PC-9 (cell line): ENCODE measurements at regions not wholly inside any gene's neighbourhood (a gene's known extent, or its start where the extent isn't known, plus 50 kb on each side); places are given as distances from the start of the nearest gene placed in this dataset.
A peak's percentile ranks its signal among the peaks of the same experiment; 100 is the strongest.

Experiments used
- BruUV-seq: library from RNA; stranded (reverse); fragments of 400-500 nt; replicated peaks from 2 replicates; lab custom pipeline; 2021; lab: Mats Ljungman, UMichigan
- CTCF ChIA-PET: fragments of 300-600 bp; sonication (Branson Sonifier 250); formaldehyde crosslinking; loops from one replicate; lab custom pipeline; 2022; ENCODE audit warnings: antibody characterized with exemption; lab: Charles Lee
- POLR2A ChIA-PET: fragments of 300-600 bp; sonication (Branson Sonifier 250); formaldehyde crosslinking; loops from one replicate; lab custom pipeline; 2022; ENCODE audit warnings: antibody characterized with exemption; ENCODE audit not compliant: unreplicated experiment; lab: Charles Lee
- DNase-seq, 2 experiments: peaks; one replicate each; pipeline versions ENCODE4 v3.0.0 to v3.0.0-alpha.2; 2015 to 2022; ENCODE audit warnings: mixed read lengths in 1 of 2
- H2AFZ ChIP-seq: fragments of 200-600 bp; sonication (generic); 2 replicates; pipeline ENCODE4 v1.8.1; 2017; ENCODE audit warnings: antibody characterized with exemption
- H3F3A ChIP-seq: fragments of 200-600 bp; sonication (generic); 2 replicates; pipeline ENCODE4 v1.8.1; 2017; ENCODE audit warnings: antibody characterized with exemption, mild to moderate bottlenecking, low read depth; ENCODE audit not compliant: insufficient read depth
- H3K27ac ChIP-seq: fragments of 200-600 bp; sonication (generic); 2 replicates; pipeline ENCODE4 v1.6.1; 2016; ENCODE audit warnings: mixed run types
- H3K27me3 ChIP-seq: fragments of 200-600 bp; sonication (generic); 2 replicates; pipeline ENCODE4 v1.6.1; 2016; ENCODE audit warnings: low read depth, mixed run types; ENCODE audit not compliant: insufficient read depth
- H3K36me3 ChIP-seq: fragments of 200-600 bp; sonication (generic); 2 replicates; pipeline ENCODE4 v1.6.1; 2016; ENCODE audit warnings: low read depth, mixed run types
- H3K4me1 ChIP-seq: fragments of 200-600 bp; sonication (generic); replicated peaks from 2 replicates; pipeline ENCODE4 v1.6.1; 2016; ENCODE audit warnings: mixed run types; ENCODE audit not compliant: insufficient read depth
- H3K4me2 ChIP-seq: fragments of 200-600 bp; sonication (generic); 2 replicates; pipeline ENCODE4 v1.6.1; 2017; ENCODE audit warnings: mixed run types
- H3K4me3 ChIP-seq: fragments of 200-600 bp; sonication (generic); 2 replicates; pipeline ENCODE4 v1.6.1; 2016; ENCODE audit warnings: mixed run types
- H3K79me2 ChIP-seq: fragments of 200-600 bp; sonication (generic); 2 replicates; pipeline ENCODE4 v1.6.1; 2017; ENCODE audit warnings: low read depth, mixed run types
- H3K9me2 ChIP-seq: fragments of 200-600 bp; sonication (generic); 2 replicates; pipeline ENCODE4 v1.8.1; 2017; ENCODE audit warnings: mild to moderate bottlenecking; ENCODE audit not compliant: insufficient read depth
- H3K9me3 ChIP-seq: fragments of 200-600 bp; sonication (generic); 2 replicates; pipeline ENCODE4 v1.8.1; 2016; ENCODE audit warnings: low read depth; ENCODE audit not compliant: insufficient read depth
- H4K20me1 ChIP-seq: fragments of 200-600 bp; sonication (generic); 2 replicates; pipeline ENCODE4 v1.8.1; 2017; ENCODE audit not compliant: insufficient read depth
- CTCF ChIP-seq: fragments of 200-600 bp; sonication (generic); conservative IDR thresholded peaks from 2 replicates; pipeline ENCODE4 v1.6.1; 2017; ENCODE audit warnings: mixed run types, antibody characterized with exemption, mild to moderate bottlenecking, moderate library complexity
- EZH2 ChIP-seq: fragments of 200-600 bp; sonication (generic); IDR thresholded peaks from 2 replicates; pipeline ENCODE4 v1.8.0; 2017; ENCODE audit warnings: antibody characterized with exemption, low read depth
- intact Hi-C: fragments of 100-400 bp; cut with micrococcal nuclease; formaldehyde crosslinking; loops from one replicate; pipeline ENCODE4 v1.10.0; 2022; ENCODE audit not compliant: unreplicated experiment

GRCh38 chr3:160069986-160070385, 81.4 kb downstream of the IL12A start:
- Histone ChIP-seq H3K27me3 (no peaks in the 10 kb centered on the region), H3K4me3 (no peak overlapping the region), H3K9me2 (no peaks in the 10 kb centered on the region), H3F3A (no peaks in the 10 kb centered on the region), H3K9me3 (no peaks in the 10 kb centered on the region), H3K4me1 (no peaks in the 10 kb centered on the region), H3K36me3 (no peaks in the 10 kb centered on the region), H3K79me2 (no peaks in the 10 kb centered on the region), H3K4me2 (no peak overlapping the region), H4K20me1 (no peaks in the 10 kb centered on the region), H2AFZ (no peak overlapping the region), H3K27ac (no peak overlapping the region)
- intact Hi-C loops = no loop called here
- ChIA-PET POLR2A (no interaction called here), CTCF (interaction anchor here (0.7 kb wide), 1 partner anchor 399 kb away, joined by 3 read pairs; no protein-coding TSS in a partner anchor)
- TF ChIP-seq CTCF (no peak), EZH2 (no peak)
- peak in 1 of 2 experiments; percentile 32 for DNase-seq
- no TSS peak for BruUV-seq

- no peak overlapping the region for H3K4me2 ChIP-seq
- no peak overlapping the region for H3K4me3 ChIP-seq
- DNase-seq = no peak
- no peak overlapping the region for H2AFZ ChIP-seq
- H4K20me1 ChIP-seq = no peaks in the 10 kb centered on the region
- intact Hi-C loops = no loop called here
- ChIA-PET CTCF (no interaction called here), POLR2A (no interaction called here)
- H3K9me2 ChIP-seq = no peaks in the 10 kb centered on the region
- no peaks in the 10 kb centered on the region for H3K36me3 ChIP-seq
- H3K9me3 ChIP-seq = no peaks in the 10 kb centered on the region
- no peaks in the 10 kb centered on the region for H3K27me3 ChIP-seq
- H3K79me2 ChIP-seq = no peaks in the 10 kb centered on the region
- no TSS peak for BruUV-seq
- no peaks in the 10 kb centered on the region for H3K4me1 ChIP-seq
- H3F3A ChIP-seq = no peaks in the 10 kb centered on the region
- TF ChIP-seq EZH2 = no peak
- no peak for TF ChIP-seq CTCF
- H3K27ac ChIP-seq = no peak overlapping the region
Observed at GRCh38 chr3:160076519-160076918, 87.9 kb downstream of the IL12A start.

- DNase-seq = peak in 1 of 2 experiments; percentile 10
- Histone ChIP-seq H3K4me1 (0 out of 2 replicates have a peak, but pooled peaks cover 8% of the 10 kb centered on the region), H3K9me2 (no peaks in the 10 kb centered on the region), H3K9me3 (no peaks in the 10 kb centered on the region), H3K27me3 (no peaks in the 10 kb centered on the region), H3K4me2 (no peak overlapping the region), H4K20me1 (no peaks in the 10 kb centered on the region), H2AFZ (no peak overlapping the region), H3K27ac (no peak overlapping the region), H3K36me3 (no peaks in the 10 kb centered on the region), H3K79me2 (no peaks in the 10 kb centered on the region), H3K4me3 (no peak overlapping the region), H3F3A (no peaks in the 10 kb centered on the region)
- intact Hi-C loops = no loop called here
- ChIA-PET CTCF (no interaction called here), POLR2A (no interaction called here)
- no peak for TF ChIP-seq CTCF
- no peak for TF ChIP-seq EZH2
- BruUV-seq = no TSS peak
Observed at GRCh38 chr3:160078533-160078932, 89.9 kb downstream of the IL12A start.
